ENCODE measurements at regions not wholly inside any gene's neighbourhood (a gene's known extent, or its start where the extent isn't known, plus 50 kb on each side); places are given as distances from the start of the nearest gene placed in this dataset.

GRCh38 chr7:131045526-131045925 is 282.1 kb upstream of the MKLN1 start:
- TF ChIP-seq CTCF (IDR thresholded peaks at IDR 0.05) (no peak), EZH2 (IDR thresholded peaks at IDR 0.05; ENCODE audit: borderline replicate concordance, insufficient read depth, low read depth, low read length, poor library complexity, severe bottlenecking) (no peak)

Data from B cell (primary cell).